K562 (cell line): ENCODE measurements at regions not wholly inside any gene's neighbourhood (a gene's known extent, or its start where the extent isn't known, plus 50 kb on each side); places are given as distances from the start of the nearest gene placed in this dataset.

Source experiments
- ATAC-seq: fragments of 200-7000 bp; cut with Tn5 transposase; 3 replicates; pipeline ENCODE4 v1.9.1; 2020; ENCODE audit warnings: moderate library complexity
- BruUV-seq: library from RNA; stranded (reverse); fragments of 400-500 nt; replicated peaks from 2 replicates; lab custom pipeline; 2021; lab: Mats Ljungman, UMichigan
- CTCF ChIA-PET: fragments of 300-600 bp; formaldehyde crosslinking; extraction: SDS; loops from one replicate; lab custom pipeline; 2021; ENCODE audit warnings: low intra/inter-chr PET ratio; lab: Yijun Ruan, JAX
- POLR2A ChIA-PET: fragments of 300-600, 350-650 bp; sonication (Branson Sonifier 250); formaldehyde crosslinking; extraction: SDS; loops from one replicate; lab custom pipeline; 2021; ENCODE audit warnings: antibody characterized with exemption, inconsistent platforms; lab: Yijun Ruan, JAX
- DNase-seq, 4 experiments: peaks; one replicate each; pipeline versions ENCODE4 v3.0.0 to v3.0.0-alpha.2; 2011 to 2018; ENCODE audit warnings: low spot score in 3 of 4, mixed read lengths in 3 of 4; ENCODE audit errors: extremely low read depth in 1 of 4
- FAIRE-seq: peaks from 2 replicates; lab custom pipeline; 2011; peaks lifted over from hg19 to GRCh38; lab: Jason Lieb, UNC
- H2AFZ ChIP-seq: 2 replicates; pipeline ENCODE4 v1.6.0; 2011; ENCODE audit warnings: low read depth, low read length, control low read depth, inconsistent platforms
- H3K27ac ChIP-seq: fragments of 200-600 bp; 3 replicates; pipeline ENCODE4 v1.8.0; 2011; ENCODE audit warnings: low read depth, mild to moderate bottlenecking, control low read depth, inconsistent platforms, low read length, moderate library complexity, mixed read lengths; ENCODE audit errors: extremely low read depth
- H3K27me3 ChIP-seq, 2 experiments: fragments of 300-600 bp in 1 of 2; 2 replicates in 1 of 2; 3 replicates in 1 of 2; pipeline versions ENCODE4 v1.6.0 to v1.8.0; 2011; ENCODE audit warnings: inconsistent platforms in 2 of 2, low read length in 2 of 2, mild to moderate bottlenecking in 1 of 2, mixed read lengths in 1 of 2, moderate library complexity in 1 of 2; ENCODE audit not compliant: control insufficient read depth in 2 of 2, insufficient read depth in 2 of 2
- H3K36me3 ChIP-seq: fragments of 300-600 bp; 3 replicates; pipeline ENCODE4 v1.8.0; 2011; ENCODE audit warnings: mild to moderate bottlenecking, low read length, inconsistent platforms; ENCODE audit not compliant: control insufficient read depth, insufficient read depth
- H3K4me1 ChIP-seq, 2 experiments: fragments of 200-600 bp in 1 of 2; replicated peaks in 1 of 2; 2 replicates in 1 of 2; 3 replicates in 1 of 2; pipeline versions ENCODE4 v1.5.1 to v1.8.0; 2011; ENCODE audit warnings: inconsistent platforms in 2 of 2, low read length in 2 of 2, mild to moderate bottlenecking in 1 of 2, mixed read lengths in 1 of 2, moderate library complexity in 1 of 2; ENCODE audit not compliant: control insufficient read depth in 2 of 2, insufficient read depth in 2 of 2
- H3K4me2 ChIP-seq: 2 replicates; pipeline ENCODE4 v1.6.1; 2011; ENCODE audit warnings: low read length, control low read depth, inconsistent platforms, mixed read lengths; ENCODE audit not compliant: insufficient read depth
- H3K4me3 ChIP-seq: fragments of 200-600 bp; sonication (generic), shearing (Covaris generic); 2 replicates; pipeline ENCODE4 v1.5.1; 2016; ENCODE audit warnings: control low read depth, inconsistent platforms
- H3K79me2 ChIP-seq: fragments of 200-600 bp; 3 replicates; pipeline ENCODE4 v1.8.0; 2011; ENCODE audit warnings: low read length, inconsistent platforms; ENCODE audit not compliant: control insufficient read depth, insufficient read depth
- H3K9ac ChIP-seq, 2 experiments: 2 replicates each; pipeline versions ENCODE4 v1.6.0 to v1.6.1; 2011; ENCODE audit warnings: low read depth in 2 of 2, low read length in 2 of 2, control low read depth in 1 of 2, inconsistent platforms in 1 of 2, mild to moderate bottlenecking in 1 of 2, mixed read lengths in 1 of 2; ENCODE audit not compliant: insufficient read depth in 1 of 2
- H3K9me1 ChIP-seq: one replicate; pipeline ENCODE4 v1.6.0; 2011; ENCODE audit warnings: inconsistent platforms, mild to moderate bottlenecking, low read length, moderate library complexity; ENCODE audit not compliant: control insufficient read depth, insufficient read depth
- H3K9me3 ChIP-seq: replicated peaks from 2 replicates; pipeline ENCODE4 v1.5.1; 2011; ENCODE audit warnings: low read depth, low read length, inconsistent platforms; ENCODE audit not compliant: control insufficient read depth, insufficient read depth
- H4K20me1 ChIP-seq: replicated peaks from 2 replicates; pipeline ENCODE4 v1.6.1; 2011; ENCODE audit warnings: low read length, inconsistent platforms, mixed read lengths; ENCODE audit not compliant: control insufficient read depth, insufficient read depth
- CAMTA2 ChIP-seq: fragments of 250-450 bp; sonication (Bioruptor Pico); conservative IDR thresholded peaks from 2 replicates; pipeline ENCODE4 v1.5.1; 2022
- CEBPG ChIP-seq, 3 experiments: fragments of 200-800 bp in 1 of 3; sonication (Bioruptor generic) in 1 of 3; sonication (generic) in 1 of 3; formaldehyde crosslinking in 1 of 3; IDR thresholded peaks in 2 of 3; conservative IDR thresholded peaks in 1 of 3; 2 replicates each; pipeline versions ENCODE4 v1.6.1 to v1.8.0; 2016 to 2022; ENCODE audit warnings: missing compliant biosample characterization in 2 of 3, missing genetic modification characterization in 2 of 3, mild to moderate bottlenecking in 1 of 3, missing genetic modification reagents in 1 of 3
- CHD4 ChIP-seq: fragments of 200-600 bp; sonication (generic); IDR thresholded peaks from 3 replicates; pipeline ENCODE4 v1.6.1; 2012; ENCODE audit warnings: low read depth, mild to moderate bottlenecking, mixed read lengths, low read length, inconsistent platforms; ENCODE audit not compliant: insufficient read depth, insufficient replicate concordance, poor library complexity, severe bottlenecking
- KLF6 ChIP-seq: fragments of 250-450 bp; sonication (Bioruptor Pico); IDR thresholded peaks from 2 replicates; pipeline ENCODE4 v1.4.0; 2020; ENCODE audit warnings: mild to moderate bottlenecking, moderate library complexity, borderline replicate concordance
- NCOA2 ChIP-seq, 2 experiments: fragments of 450-650 bp; IDR thresholded peaks; 2 replicates each; pipeline ENCODE4 v1.6.1; 2018; ENCODE audit warnings: mild to moderate bottlenecking in 2 of 2, moderate library complexity in 1 of 2; ENCODE audit not compliant: partially characterized antibody in 2 of 2
- NCOA6 ChIP-seq: fragments of 450-650 bp; IDR thresholded peaks from 2 replicates; pipeline ENCODE4 v1.6.1; 2017; ENCODE audit warnings: mild to moderate bottlenecking
- PCBP1 ChIP-seq: fragments of 200-400 bp; formaldehyde crosslinking; IDR thresholded peaks from 2 replicates; pipeline ENCODE4 v1.6.1; 2018; ENCODE audit warnings: mild to moderate bottlenecking, low read depth, low read length; ENCODE audit not compliant: poor library complexity, severe bottlenecking
- RFX5 ChIP-seq: IDR thresholded peaks from 2 replicates; pipeline ENCODE4 v1.6.1; 2011; ENCODE audit warnings: low read depth, mild to moderate bottlenecking, improper control_type of control experiment, low read length
- SUPT5H ChIP-seq: fragments of 450-650 bp; IDR thresholded peaks from 2 replicates; pipeline ENCODE4 v1.6.1; 2016
- ZC3H8 ChIP-seq: fragments of 450-650 bp; IDR thresholded peaks from 2 replicates; pipeline ENCODE4 v1.6.1; 2017
- ZNF695 ChIP-seq: fragments of 450-650 bp; formaldehyde crosslinking; IDR thresholded peaks from 2 replicates; pipeline ENCODE4 v1.4.0; 2020; ENCODE audit warnings: mild to moderate bottlenecking, moderate library complexity
- ZZZ3 ChIP-seq: fragments of 450-650 bp; IDR thresholded peaks from 2 replicates; pipeline ENCODE4 v1.6.1; 2016; ENCODE audit warnings: antibody characterized with exemption, mild to moderate bottlenecking, moderate library complexity
- WGBS: fragments of 100-300 bp; shearing (Covaris generic); methylation state at CpG from one replicate; pipeline ENCODE4 v1.1.6; 2016; ENCODE audit warnings: low coverage, mixed read lengths; ENCODE audit not compliant: insufficient coverage; ENCODE audit errors: missing lambda C conversion rate; 5-methylcytosine and 5-hydroxymethylcytosine counted together
- in situ Hi-C: fragments of 300-500 bp; cut with MboI; formaldehyde crosslinking; loops from 4 replicates; pipeline ENCODE4 v1.15.0; 2018; ENCODE audit warnings: inconsistent platforms, mixed read lengths
- intact Hi-C: fragments of 100-400 bp; cut with micrococcal nuclease; formaldehyde crosslinking; loops from 2 replicates; pipeline ENCODE4 v1.14.2; 2022
- TF ChIP-seq, protein P1 (sequence below): fragments of 250-450 bp; sonication (Bioruptor Pico); IDR thresholded peaks from 2 replicates; pipeline ENCODE4 v1.5.0; 2021

DNA sequence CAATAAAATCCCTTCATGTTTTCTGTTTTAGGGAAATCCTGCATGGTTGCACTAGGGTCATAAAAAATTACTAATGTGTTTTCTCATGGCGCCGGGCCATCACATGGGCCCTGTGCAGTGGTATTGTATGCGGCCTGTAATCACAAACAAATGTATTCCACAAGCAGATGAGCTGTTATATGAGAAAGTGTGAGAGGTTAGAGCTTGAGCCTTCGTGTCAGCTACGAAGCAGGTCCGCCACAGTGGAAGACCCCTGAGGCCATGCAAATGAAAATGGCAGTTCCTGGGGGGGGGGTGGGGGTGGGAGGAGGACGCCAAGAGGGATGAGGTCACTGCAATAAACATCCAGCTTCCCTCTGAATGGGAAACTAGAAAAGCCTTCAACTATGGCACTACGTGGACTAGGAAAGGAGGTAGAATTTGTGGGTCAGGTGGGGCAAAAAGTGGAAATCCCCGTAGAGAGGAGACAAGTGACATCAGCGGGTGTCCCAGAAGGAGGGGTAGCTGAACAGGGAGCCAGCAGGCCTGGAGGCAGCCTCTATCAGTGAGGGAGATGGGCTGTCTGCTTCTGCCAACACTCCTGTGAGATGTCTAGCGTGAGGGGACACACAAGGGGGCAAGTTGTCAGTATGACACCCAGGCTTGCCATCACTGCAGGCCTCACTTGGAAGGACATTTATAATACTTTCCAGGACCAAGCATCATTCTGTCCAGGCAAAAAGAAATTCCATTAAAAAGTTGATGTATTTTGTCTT, 130.3 kb upstream of the CTAGE1 start:
- ChIA-PET POLR2A (interaction anchor here (0.6 kb wide), 2 partner anchors 28 to 295 kb away, joined by 4 read pairs; no protein-coding TSS in a partner anchor), CTCF (no interaction called here)
- FAIRE-seq (no peak), DNase-seq (no peak), ATAC-seq (no peak)
- no peaks in the 10 kb centered on the region for H4K20me1 ChIP-seq
- no TSS peak for BruUV-seq
- no peaks in the 10 kb centered on the region for H3K36me3 ChIP-seq
- no peaks in the 10 kb centered on the region for H3K9me3 ChIP-seq
- H3K27me3 ChIP-seq, result peaks cover 12 to 19% of the 10 kb centered on the region in 2 experiments; a peak in 4 of 5 replicates
- H2AFZ ChIP-seq, result no peak overlapping the region
- no peaks in the 10 kb centered on the region for H3K79me2 ChIP-seq
- H3K9ac ChIP-seq, result no peak overlapping the region
- H3K27ac ChIP-seq, result no peak overlapping the region
- in situ Hi-C loops, result no loop called here
- intact Hi-C loops, result no loop called here
- no peak overlapping the region for H3K4me2 ChIP-seq
- WGBS, result 17% methylated on average over 10 of the region's 11 CpGs
- no peak overlapping the region for H3K4me3 ChIP-seq
- TF ChIP-seq RFX5 (no peak), ZZZ3 (no peak)
- no peaks in the 10 kb centered on the region for H3K9me1 ChIP-seq
- H3K4me1 ChIP-seq, result peaks cover 0 to 14% of the 10 kb centered on the region in 2 experiments; a peak in 2 of 5 replicates

DNA sequence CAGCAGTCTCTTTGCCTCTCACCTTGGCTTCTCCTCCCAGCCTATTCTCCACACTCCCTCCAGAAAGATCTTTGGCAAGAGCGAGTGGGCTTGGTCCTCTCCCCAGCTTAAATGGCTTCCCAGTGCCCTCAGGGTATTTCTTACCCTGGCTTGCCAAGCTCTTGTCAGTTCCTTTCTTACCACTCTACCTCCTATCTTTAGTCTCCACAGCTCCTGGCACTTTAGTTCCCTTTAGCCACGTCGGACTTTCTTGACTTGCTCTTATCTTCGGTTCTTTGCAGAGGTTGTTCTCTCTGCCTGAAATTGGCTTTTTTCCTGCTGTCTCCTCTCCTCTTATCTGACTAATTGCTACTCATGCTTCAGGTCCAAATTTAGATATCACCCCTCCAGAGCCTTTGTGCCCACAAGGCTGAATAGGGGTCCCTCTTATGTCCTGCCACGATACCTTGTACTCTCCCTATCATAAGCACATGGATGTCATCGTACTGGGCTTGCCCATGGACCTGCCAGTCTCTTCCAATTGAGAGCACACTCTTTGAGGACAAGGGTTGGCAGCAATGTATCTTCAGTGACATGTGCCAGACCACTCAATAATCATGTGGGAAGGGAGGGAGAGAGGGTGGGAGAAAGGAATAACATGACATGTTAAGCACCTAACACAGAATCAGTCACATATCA, 131.7 kb upstream of the CTAGE1 start:
- Histone ChIP-seq H3K9me3 (no peaks in the 10 kb centered on the region), H3K4me3 (no peak overlapping the region), H3K9ac (no peak overlapping the region), H3K4me2 (no peak overlapping the region), H3K9me1 (no peaks in the 10 kb centered on the region), H3K27me3 (peaks cover 10 to 19% of the 10 kb centered on the region in 2 experiments; a peak in 4 of 5 replicates), H3K79me2 (no peaks in the 10 kb centered on the region), H2AFZ (no peak overlapping the region), H4K20me1 (no peaks in the 10 kb centered on the region), H3K27ac (no peak overlapping the region), H3K4me1 (peaks cover 0 to 14% of the 10 kb centered on the region in 2 experiments; a peak in 2 of 5 replicates), H3K36me3 (no peaks in the 10 kb centered on the region)
- ATAC-seq (no peak), FAIRE-seq (peak; percentile 48), DNase-seq (no peak)
- ChIA-PET POLR2A (interaction anchor here (0.8 kb wide), 1 partner anchor 8 kb away, joined by 3 read pairs; no protein-coding TSS in a partner anchor), CTCF (no interaction called here)
- BruUV-seq, result no TSS peak
- intact Hi-C loops (no loop called here), in situ Hi-C loops (no loop called here)
- 0% methylated on average over 6 of the region's 6 CpGs for WGBS
- TF ChIP-seq ZC3H8 (no peak), ZNF695 (CRISPR knock-in tag) (no peak), CHD4 (no peak), NCOA2 (IDR thresholded peaks at IDR 0.05; ENCODE audit: partially characterized antibody in 2 of 2) (no peak), CAMTA2 (CRISPR knock-in tag) (no peak), CEBPG (CRISPR knock-in tag; IDR thresholded peaks at IDR 0.05) (no peak), CEBPG (tag; conservative IDR thresholded peaks at IDR 0.05 in 1 of 2, IDR thresholded peaks at IDR 0.05 in 1 of 2) (no peak), SUPT5H (no peak), KLF6 (CRISPR knock-in tag) (no peak), NCOA6 (no peak), PCBP1 (no peak)
- TF ChIP-seq, protein P1, sequence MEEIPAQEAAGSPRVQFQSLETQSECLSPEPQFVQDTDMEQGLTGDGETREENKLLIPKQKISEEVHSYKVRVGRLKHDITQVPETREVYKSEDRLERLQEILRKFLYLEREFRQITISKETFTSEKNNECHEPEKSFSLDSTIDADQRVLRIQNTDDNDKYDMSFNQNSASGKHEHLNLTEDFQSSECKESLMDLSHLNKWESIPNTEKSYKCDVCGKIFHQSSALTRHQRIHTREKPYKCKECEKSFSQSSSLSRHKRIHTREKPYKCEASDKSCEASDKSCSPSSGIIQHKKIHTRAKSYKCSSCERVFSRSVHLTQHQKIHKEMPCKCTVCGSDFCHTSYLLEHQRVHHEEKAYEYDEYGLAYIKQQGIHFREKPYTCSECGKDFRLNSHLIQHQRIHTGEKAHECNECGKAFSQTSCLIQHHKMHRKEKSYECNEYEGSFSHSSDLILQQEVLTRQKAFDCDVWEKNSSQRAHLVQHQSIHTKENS (CRISPR knock-in tag), result no peak
